ENCODE measurements at regions not wholly inside any gene's neighbourhood (a gene's known extent, or its start where the extent isn't known, plus 50 kb on each side); places are given as distances from the start of the nearest gene placed in this dataset.
"Not testable (repeated sequence)": the region's sequence is repeated elsewhere in the genome, so short reads cannot be mapped to it uniquely, and the experiment has no call there.

GRCh38 chr14:71328183-71328582, 420.9 kb downstream of the PCNX1 start:
- peak; percentile 70 for DNase-seq (ENCODE audit: low read depth)

DNA sequence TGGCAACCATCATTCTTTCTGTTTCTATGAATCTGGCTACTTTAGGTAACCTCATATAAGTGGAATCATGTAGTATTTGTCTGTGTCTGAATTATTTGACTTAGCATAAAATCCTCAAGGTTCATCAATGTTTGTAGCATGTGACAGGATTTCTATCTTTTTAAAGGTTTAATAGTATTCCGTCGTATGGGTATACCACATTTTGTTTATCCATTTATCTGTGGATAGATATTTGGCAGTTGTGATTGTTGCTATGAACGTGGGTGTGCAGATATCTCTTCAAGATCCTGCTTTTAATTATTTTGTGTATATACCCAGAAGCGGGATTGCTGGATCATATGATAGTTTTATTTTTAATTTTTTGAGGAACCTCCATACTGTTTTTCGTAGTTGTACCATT, 421.7 kb downstream of the PCNX1 start:
- DNase-seq (ENCODE audit: low read depth), result no peak

- DNase-seq (ENCODE audit: low read depth), result peak; percentile 73
Measured at GRCh38 chr14:71331403-71331802, 424.1 kb downstream of the PCNX1 start.

GRCh38 chr14:71332476-71332875, 425.2 kb downstream of the PCNX1 start:
- DNase-seq (ENCODE audit: low read depth), result no peak

DNA sequence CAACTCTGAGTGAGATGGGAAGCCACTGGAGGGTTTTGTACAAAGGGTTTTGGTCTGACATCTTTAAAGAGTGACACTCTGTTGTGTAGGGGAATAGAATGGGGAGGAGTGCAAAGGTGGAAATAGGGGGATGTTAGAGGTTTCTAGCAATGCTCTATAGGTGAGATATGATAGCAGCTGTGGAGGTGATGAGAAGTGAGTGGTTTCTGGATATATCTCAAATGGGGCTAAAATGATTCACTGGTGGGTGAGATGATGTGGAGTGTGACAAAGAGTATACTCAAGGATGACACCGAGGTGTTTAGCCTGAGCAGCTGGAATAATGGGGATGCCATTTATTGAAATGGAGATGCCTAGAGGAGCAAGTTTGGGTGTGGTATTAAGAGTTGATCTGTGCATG, 426.4 kb downstream of the PCNX1 start:
- DNase-seq (ENCODE audit: low read depth), result no peak

GRCh38 chr14:71336489-71337192, 429.4 kb downstream of the PCNX1 start:
- peak; percentile 74 for DNase-seq (ENCODE audit: low read depth)

GRCh38 chr14:71338153-71338552, 430.9 kb downstream of the PCNX1 start:
- DNase-seq (ENCODE audit: low read depth), result no peak

GRCh38 chr14:71339650-71340415, 432.6 kb downstream of the PCNX1 start:
- DNase-seq (ENCODE audit: low read depth), result no peak

- no peak for DNase-seq (ENCODE audit: low read depth)
Measured at GRCh38 chr14:71341156-71341555, 433.9 kb downstream of the PCNX1 start.

DNA sequence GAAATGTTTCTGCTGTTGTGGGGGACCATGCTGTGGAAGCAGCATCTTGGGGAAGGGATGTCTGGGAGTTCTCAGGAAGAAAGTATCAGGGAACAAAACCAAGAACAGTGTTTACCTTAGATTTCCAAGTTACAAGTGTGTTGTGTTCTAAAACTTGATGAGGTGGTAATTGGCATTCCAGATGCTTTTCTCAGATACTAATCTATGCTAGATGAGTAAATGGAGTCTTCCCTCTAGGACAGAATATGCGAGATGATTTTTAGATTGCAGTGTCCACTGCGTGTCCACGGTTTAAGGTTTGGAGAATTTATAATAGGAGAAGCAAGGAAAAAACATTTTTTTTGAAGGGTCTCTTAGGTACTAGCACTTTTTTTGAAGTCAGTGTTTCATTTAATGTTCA, 436.5 kb downstream of the PCNX1 start:
- DNase-seq (ENCODE audit: low read depth), result no peak

DNA sequence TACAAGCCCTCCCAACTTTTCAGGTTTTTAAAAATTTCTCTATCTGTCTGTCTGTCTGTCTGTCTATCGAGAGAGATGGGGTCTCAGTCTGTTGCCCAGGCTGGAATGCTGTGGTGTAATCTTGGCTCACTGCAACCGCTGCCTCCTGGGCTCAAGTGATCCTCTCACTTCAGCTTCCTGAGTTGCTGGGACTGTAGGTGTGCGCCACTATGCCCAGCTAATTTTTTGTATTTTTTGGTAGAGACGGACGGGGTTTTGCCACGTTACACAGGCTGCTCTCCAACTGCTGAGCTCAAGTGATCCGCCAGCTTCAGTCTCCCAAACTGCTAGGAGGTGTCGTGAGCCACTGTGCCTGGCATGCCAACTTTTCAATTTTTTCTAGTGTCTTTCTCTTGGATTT, 437.2 kb downstream of the PCNX1 start:
- DNase-seq (ENCODE audit: low read depth), result no peak

DNA sequence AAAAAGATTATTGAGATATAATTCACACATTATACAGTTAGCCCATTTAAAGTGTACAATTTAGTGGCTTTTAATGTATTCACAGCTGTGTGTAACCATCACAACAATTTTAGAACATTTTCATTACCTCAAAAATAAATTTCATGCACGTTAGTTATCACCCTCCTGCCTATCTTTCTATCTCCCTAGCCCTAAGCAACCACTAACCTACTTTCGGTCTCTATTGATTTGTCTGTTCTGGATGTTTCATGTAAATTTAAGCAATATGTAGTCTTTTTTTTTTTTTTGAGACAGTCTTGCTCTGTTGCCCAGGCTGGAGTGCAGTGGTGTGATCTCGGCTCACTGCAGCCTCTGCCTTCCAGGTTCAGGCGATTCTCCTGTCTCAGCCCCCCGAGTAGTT, 439.4 kb downstream of the PCNX1 start:
- DNase-seq (ENCODE audit: low read depth), result no peak

GRCh38 chr14:71348394-71348793, 441.1 kb downstream of the PCNX1 start:
- DNase-seq (ENCODE audit: low read depth), result no peak

DNA sequence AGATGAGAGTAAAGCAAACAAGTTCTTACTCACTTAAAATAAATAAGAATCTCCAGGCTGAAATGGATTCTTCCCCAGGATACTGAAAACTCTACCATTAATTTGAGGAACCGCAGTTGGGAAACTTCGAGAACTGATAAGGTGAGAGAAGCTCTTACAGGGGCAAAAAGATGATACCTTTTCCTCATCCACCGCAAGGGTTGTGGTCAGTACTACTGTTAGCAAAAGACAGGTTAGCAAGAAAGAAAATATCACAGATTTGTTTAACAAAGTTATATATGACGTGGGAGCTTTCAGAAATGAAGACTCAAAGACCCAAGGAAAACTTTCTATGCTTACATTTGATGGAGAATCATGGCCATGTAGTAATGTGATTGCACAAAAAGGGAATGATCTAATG, 441.6 kb downstream of the PCNX1 start:
- DNase-seq (ENCODE audit: low read depth), result no peak

DNA sequence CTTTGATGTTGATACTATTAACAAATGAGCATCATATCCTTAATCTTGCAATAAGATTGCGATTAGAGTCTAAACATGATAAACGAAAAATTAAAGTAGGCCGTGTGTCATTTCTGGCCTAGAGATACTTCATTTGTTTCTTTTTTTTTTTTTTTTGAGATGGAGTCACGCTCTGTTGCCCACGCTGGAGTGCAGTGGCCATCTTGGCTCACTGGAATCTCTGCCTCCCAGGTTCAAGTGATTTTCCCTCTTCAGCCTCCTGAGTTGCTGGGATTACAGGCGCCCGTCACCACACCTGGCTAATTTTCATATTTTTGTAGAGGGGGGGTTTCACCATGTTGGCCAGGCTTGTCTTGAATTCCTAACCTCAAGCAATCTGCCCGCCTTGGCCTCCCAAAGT, 446.9 kb downstream of the PCNX1 start:
- DNase-seq (ENCODE audit: low read depth), result no peak

- no peak for DNase-seq (ENCODE audit: low read depth)
Measured at GRCh38 chr14:71354801-71355200, 447.5 kb downstream of the PCNX1 start.

DNA sequence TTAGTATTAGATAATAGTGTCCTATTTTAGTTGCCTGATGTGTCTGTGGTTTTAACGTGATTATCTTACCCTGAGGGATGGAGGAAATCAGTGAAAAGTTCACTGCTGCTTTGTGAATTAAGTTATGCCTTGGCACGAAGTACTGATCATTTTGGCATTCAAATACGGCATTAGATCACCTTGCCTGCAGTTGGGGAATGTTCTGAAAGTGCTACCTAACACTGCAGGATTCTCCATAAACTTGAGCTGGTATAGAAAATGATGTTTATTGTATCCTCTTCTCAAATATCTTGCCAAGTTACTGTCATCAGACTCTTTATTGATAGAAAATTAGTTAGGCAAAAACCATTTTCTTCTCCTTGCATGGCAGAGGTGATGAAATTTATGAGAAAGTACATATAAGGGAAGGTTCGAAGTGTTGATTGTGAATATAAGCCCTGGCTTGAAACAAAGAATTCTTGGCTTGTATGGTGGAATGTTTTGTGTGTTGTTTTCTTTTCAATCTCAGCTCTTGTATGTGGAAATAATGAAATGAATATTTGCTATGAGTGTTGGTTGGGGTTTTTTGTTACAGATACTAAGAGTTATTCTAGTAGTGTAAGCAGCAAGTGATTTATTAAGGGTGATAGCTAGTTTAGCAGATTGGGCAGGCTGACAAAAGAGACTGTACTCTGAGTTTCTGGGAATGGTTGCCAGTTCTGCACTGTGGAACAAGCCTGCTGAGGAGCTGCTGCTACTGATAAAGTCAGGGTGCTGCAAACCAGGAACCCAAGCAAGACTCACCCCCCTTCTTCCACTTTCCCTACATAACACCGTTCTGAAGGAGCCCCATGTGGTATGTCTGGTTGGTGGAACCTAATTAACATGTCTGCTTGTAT, 448.3 kb downstream of the PCNX1 start:
- peak; percentile 90 for DNase-seq (ENCODE audit: low read depth)

GRCh38 chr14:71358209-71358931, 451.1 kb downstream of the PCNX1 start:
- no peak for DNase-seq (ENCODE audit: low read depth)

DNA sequence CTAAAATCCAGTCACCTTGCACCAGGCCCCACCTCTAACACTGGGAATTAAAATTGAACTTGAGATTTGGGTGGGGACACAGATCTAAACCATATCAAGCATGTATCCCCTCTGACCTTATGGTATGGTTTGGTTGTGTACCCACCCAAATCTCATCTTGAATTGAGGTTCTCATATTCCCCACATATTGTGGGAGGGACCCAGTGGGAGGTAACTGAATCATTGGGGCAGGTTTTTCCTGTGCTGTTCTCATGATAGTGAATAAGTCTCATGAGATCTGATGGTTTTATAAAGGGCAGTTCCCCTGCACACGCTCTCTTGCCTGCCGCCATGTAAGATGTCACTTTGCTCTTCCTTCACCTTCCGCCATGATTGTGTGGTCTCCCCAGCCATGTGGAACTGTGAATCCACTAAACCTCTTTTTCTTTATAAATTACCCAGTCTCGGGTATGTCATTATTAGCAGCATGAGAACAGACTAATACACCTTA, 451.7 kb downstream of the PCNX1 start:
- not testable (repeated sequence) for DNase-seq (ENCODE audit: low read depth)

DNA sequence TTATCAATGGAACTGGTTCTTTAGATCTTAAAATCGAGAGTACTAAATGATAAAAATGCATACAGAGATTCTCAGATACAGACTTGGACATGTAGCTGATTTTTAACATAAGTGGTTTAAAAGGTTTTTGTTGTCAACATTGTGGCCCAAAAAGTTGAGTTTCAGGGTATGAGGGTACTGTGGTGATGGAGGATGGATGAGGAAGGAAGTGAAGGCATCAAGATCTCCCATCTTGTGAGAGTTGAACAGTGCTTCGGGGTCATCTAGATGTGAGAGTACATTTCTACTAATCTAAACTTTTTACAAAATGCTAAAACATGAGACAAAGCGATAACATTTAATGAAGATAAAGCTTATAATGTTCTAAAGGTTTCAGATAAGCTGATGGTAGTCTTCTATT, 452.6 kb downstream of the PCNX1 start:
- no peak for DNase-seq (ENCODE audit: low read depth)

GRCh38 chr14:71361336-71361735, 454.1 kb downstream of the PCNX1 start:
- DNase-seq (ENCODE audit: low read depth), result peak; percentile 59

DNA sequence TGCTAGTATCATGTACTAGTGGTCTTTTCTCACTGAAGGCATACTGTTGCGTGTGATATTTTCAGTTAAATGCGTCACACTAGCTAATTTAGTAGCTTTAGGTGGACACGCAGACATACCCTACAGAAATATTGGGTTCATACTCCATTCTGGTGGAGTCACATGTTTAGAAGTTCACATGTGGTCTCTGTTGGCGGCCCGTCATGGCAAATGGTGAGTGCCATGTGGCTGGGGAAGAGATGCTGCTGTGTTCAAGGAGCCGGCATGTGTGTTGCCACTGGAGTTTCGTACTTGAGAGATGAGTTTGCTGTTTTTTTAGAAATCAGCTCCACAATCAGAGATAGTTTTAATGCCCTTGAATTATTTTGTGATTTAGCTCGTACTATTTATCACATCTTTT, 454.6 kb downstream of the PCNX1 start:
- DNase-seq (ENCODE audit: low read depth), result no peak
